UCSD-AML1 (cell line): ENCODE measurements at regions not wholly inside any gene's neighbourhood (a gene's known extent, or its start where the extent isn't known, plus 50 kb on each side); places are given as distances from the start of the nearest gene placed in this dataset.
"Not testable (repeated sequence)": the region's sequence is repeated elsewhere in the genome, so short reads cannot be mapped to it uniquely, and the experiment has no call there.

Experiments used
- DNase-seq: peaks from one replicate; lab custom pipeline; 2025; ENCODE audit not compliant: unreplicated experiment; lab: John Stamatoyannopoulos, UW

- no peak for DNase-seq
Measured at GRCh38 chr18:57887543-57888383, 84.6 kb upstream of the ATP8B1 start.

GRCh38 chr18:57885931-57886330, 82.8 kb upstream of the ATP8B1 start:
- no peak for DNase-seq

DNA sequence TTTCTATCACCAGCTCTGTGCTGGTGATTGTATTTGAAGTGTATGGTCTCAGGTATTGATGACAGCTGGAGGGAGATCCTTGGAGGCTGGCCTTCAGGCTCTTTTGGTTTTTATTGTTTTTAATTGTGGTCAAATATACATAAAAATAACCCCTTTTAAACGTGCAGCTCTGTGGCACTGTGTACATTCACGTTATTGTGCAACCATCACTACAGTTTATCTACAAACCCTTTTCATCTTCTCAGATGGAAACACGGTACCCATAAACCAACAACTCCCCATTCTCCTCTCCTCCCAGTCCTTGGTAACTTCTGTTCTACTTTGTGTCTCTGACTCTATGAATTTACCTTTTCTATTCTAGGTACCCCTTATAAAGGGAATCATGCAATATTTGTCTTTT, 79.3 kb upstream of the ATP8B1 start:
- DNase-seq = no peak

DNA sequence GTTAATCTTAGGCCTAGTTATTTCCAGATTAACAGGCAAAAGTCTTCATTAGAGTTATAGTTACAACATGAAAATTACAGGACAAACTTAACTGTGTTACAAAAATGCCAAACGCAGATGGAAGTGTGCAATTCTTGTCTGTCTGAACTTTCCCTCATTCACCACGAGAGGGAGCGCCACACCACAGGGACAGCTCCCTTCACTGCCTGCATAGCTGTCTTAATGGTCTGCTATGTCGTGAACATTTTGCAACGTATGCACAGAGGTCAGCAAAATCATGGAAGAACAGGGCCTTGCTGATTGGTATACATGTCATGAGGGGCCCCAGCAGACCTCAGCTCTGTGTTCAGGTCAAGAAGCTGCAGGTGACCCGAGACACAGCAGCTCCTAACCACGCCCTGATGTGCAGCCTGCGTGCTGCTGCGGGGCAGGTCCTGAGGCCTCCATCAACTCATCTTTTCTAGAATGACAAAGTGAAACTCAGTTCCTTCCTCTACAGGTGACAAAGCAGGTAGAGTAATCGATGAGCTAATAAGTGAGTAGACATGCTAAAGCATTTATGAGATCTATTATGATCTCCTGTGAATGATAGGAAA, 78.8 kb upstream of the ATP8B1 start:
- peak; percentile 33 for DNase-seq

- DNase-seq = not testable (repeated sequence)
Measured at GRCh38 chr18:57879924-57880323, 76.8 kb upstream of the ATP8B1 start.

DNA sequence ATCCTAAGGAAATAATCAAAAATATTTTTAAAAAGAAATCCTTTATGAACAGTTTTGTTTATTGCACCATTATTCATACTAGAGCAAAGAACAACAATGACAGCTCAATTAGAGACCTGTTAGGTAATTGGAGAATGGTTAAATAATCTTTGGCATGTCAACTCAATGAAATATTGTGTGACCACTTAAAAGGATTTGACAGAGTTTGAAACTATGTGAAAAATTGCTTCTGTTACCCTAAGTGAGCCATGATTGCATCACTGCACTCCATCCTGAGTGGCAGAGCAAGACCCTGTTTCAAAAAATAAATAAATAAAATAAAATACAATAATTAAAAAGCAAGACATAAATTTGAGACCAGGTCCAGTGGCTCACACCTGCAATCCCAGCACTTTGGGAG, 66.1 kb upstream of the ATP8B1 start:
- DNase-seq = no peak

DNA sequence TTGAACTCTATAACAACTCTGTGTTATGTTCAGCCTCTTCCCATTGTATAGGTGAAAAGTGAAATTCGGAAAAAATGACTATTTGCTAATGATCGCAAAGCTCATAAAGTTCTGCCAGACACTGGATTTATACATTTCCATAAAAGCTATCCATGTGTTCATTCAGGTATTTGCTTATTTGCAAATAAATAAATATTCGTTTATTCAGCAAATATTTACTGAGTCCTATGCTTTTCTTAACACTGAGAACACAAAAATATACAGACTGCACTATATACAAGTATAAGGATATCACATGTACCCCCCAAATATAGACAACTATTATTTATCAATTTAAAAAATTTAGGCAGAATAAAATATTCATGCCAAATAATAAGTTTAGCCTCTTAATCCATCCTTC, 63.2 kb upstream of the ATP8B1 start:
- no peak for DNase-seq

DNA sequence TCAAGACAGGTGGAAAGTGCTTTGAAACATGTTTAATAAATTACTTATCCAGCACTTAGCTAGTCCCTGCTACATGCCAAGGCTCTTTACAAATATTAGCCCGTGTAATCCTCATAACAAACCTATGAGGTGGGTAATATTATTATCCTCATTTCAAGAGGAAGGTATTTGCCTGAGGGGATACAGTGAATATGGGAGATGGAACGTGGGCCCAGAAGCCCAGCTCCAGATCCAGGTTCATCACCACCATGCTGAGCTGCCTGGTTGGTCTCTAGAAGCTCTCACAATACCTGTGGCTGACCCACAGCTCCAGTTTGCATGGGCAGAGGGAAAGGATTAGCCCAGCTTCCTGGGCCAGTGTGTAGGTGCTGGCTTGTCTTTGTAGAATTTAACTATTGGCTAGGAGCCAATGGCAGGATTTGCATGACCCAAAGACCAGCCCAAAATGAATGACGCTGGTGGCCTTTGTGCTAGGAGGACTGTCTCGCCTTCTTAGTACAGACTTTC, 61.6 kb upstream of the ATP8B1 start:
- DNase-seq = no peak

DNA sequence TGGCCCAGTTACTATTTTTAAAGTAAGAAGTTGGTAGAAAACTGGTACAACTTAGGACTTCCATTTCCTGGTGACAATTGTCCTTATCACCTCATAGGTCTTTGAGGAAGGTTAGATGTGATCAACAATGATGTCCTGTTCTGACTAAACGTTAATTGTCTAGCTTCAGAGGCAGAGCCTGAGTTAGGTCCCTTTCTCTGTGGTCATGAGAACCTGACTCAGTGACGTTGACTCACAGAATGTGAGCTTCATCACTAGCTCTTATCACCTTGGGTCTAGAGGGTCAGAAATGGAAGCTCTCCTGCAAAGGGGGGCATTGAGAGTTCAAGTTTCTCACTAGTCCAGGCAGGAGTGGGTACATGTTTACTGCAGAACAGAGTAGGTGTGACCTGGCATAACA, 60.6 kb upstream of the ATP8B1 start:
- DNase-seq = no peak

DNA sequence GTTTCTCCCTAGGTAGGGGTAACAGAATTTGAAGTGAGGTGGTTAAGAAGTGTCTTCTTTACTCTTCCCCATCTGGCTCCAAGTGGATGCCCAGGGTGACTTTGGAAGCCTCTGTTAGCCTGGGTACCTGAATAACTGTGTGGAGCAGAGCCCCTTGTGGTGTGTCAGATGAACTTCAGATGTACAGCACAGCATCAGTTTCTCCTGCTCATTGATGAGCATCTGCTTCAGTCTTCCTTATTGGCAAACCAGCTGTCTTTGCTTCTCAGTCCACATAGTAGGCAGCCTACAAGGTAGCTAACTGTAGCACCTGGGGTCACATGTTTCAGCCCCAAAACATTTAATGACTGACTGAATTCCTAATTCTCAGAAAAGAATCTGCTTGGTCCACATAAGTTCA, 56.2 kb upstream of the ATP8B1 start:
- no peak for DNase-seq

DNA sequence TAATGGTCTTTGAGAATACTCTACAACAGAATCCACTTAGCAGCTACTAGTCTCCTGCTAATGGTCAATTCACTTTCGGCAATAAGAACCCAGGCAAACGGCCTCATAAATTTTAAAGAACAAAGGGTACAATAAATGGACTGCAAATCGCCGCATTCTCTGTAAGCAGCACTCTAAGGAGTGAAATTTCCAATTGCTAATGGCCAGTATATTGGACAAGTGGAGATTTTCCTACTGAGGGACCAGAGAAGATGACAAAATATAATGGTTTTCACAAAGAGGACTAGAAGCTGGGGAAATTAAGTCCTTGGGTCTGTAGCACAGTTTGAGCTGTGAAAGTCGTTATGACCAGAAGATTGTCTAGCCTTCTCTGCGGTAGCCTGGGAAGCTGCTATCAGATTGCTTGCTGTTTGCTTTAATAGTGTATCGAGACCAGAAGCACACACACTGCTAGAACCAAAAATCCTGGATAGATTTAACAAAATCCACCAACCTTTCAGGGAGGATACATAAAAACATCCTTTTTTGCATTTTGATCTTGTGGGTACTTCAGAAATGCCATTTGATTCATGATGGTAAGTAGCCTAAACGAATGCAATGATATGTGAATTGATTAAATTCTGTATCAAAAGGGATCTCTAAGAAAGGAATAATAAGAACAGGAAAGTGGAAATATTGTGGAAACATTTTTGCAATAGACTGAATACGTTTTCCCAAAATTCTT, 53.6 kb upstream of the ATP8B1 start:
- DNase-seq = no peak

GRCh38 chr18:57856128-57856527, 53.0 kb upstream of the ATP8B1 start:
- DNase-seq = no peak

GRCh38 chr18:57855551-57855950, 52.4 kb upstream of the ATP8B1 start:
- DNase-seq = no peak

GRCh38 chr18:57854726-57855125, 51.6 kb upstream of the ATP8B1 start:
- DNase-seq = no peak

DNA sequence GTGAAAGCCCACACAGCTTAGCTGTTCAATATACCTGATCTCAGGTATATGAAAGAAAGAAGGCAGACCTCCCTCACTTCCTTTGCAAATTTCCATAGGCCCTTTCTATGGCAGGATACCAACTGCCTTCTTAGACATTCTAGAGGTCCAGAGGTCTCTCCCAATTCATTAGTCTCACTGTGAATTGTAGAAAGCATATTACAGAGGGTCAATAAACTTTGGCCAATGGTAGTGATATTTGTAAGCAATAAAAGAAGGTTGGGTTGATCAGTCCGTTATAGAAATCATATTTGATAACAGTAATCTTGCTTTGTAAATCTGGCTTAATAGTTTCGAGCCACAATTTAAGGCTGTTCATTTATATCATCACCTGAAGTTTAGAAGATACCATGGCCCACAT, 50.7 kb upstream of the ATP8B1 start:
- DNase-seq = no peak

- DNase-seq = no peak
Measured at GRCh38 chr18:57853133-57853532, 50.0 kb upstream of the ATP8B1 start.
